BJ (cell line): ENCODE measurements at regions not wholly inside any gene's neighbourhood (a gene's known extent, or its start where the extent isn't known, plus 50 kb on each side); places are given as distances from the start of the nearest gene placed in this dataset. TPM values are rescaled to one million over a fixed set of nuclear protein-coding genes. Genes with fewer than 3 reads are reported as not detected.

Experiments used
- CTCF ChIA-PET: fragments of 350-600 bp; formaldehyde crosslinking; extraction: SDS; loops from one replicate; lab custom pipeline; 2021; ENCODE audit warnings: antibody characterized with exemption, inconsistent platforms; lab: Yijun Ruan, JAX
- POLR2A ChIA-PET: fragments of 300-600 bp; sonication (Branson Sonifier 250); formaldehyde crosslinking; extraction: SDS; loops from one replicate; lab custom pipeline; 2021; ENCODE audit warnings: antibody characterized with exemption; lab: Charles Lee
- DNase-seq: peaks from one replicate; pipeline ENCODE4 v3.0.0-alpha.2; 2011; ENCODE audit warnings: low read depth
- H3K27me3 ChIP-seq: 2 replicates; pipeline ENCODE4 v1.6.0; 2011; ENCODE audit warnings: low read length; ENCODE audit not compliant: control insufficient read depth, insufficient read depth
- H3K36me3 ChIP-seq: 2 replicates; pipeline ENCODE4 v1.5.1; 2011; ENCODE audit warnings: low read length; ENCODE audit not compliant: control insufficient read depth, insufficient read depth
- H3K4me3 ChIP-seq: 2 replicates; pipeline ENCODE4 v1.5.1; 2011; ENCODE audit warnings: low read depth, mild to moderate bottlenecking, control low read depth, low read length
- CTCF ChIP-seq: IDR thresholded peaks from 2 replicates; pipeline ENCODE4 v1.5.1; 2011; ENCODE audit warnings: low read depth, mild to moderate bottlenecking, control low read depth, inconsistent platforms, low read length, moderate library complexity; ENCODE audit not compliant: insufficient read depth
- small RNA-seq: library from RNA; depleted of rRNA; stranded (forward); fragments of <200 nt; gene quantifications from one replicate; pipeline ENCODE3, GENCODE V24; 2012; ENCODE audit warnings: low replicate concordance, low read depth; ENCODE audit not compliant: insufficient read length

- ChIA-PET POLR2A (no interaction called here), CTCF (no interaction called here)
These were observed 52.8 kb upstream of the PRSS3 start for GRCh38 chr9:33742519-33742918.

More at GRCh38 chr9:33742519-33742918, 52.8 kb upstream of the PRSS3 start:
- TF ChIP-seq CTCF, result no peak
- H3K4me3 ChIP-seq, result no peak overlapping the region
- DNase-seq, result no peak
- H3K27me3 ChIP-seq, result no peaks in the 10 kb centered on the region
- no peaks in the 10 kb centered on the region for H3K36me3 ChIP-seq

Small RNA genes in the stretch of these regions (small RNA-seq; reads per million reads assigned to genes)
- gene TRBV22OR9-2, result not detected
- gene TRBV26OR9-2, result not detected
